ENCODE measurements at regions not wholly inside any gene's neighbourhood (a gene's known extent, or its start where the extent isn't known, plus 50 kb on each side); places are given as distances from the start of the nearest gene placed in this dataset.

DNA sequence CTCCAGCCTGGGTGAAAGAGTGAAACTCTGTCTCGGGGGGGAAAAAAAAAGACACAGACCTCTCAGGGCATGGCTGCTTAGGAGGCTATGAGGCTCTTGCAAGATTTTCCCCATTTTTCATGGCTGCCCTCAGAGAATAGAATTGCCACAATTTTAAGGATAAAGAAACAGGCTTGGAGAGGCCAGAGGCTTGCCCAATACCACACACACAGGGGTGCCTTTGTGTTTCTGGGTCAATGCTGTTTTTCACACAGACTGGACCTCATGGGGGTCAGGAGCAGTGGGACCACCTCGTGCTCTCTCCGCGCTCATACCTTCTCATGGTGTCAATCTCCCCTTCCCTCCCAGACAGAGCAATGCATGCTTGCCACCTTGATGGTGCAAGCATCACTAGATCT is 65.4 kb upstream of the ST3GAL5 start:
- TF ChIP-seq, protein P1, sequence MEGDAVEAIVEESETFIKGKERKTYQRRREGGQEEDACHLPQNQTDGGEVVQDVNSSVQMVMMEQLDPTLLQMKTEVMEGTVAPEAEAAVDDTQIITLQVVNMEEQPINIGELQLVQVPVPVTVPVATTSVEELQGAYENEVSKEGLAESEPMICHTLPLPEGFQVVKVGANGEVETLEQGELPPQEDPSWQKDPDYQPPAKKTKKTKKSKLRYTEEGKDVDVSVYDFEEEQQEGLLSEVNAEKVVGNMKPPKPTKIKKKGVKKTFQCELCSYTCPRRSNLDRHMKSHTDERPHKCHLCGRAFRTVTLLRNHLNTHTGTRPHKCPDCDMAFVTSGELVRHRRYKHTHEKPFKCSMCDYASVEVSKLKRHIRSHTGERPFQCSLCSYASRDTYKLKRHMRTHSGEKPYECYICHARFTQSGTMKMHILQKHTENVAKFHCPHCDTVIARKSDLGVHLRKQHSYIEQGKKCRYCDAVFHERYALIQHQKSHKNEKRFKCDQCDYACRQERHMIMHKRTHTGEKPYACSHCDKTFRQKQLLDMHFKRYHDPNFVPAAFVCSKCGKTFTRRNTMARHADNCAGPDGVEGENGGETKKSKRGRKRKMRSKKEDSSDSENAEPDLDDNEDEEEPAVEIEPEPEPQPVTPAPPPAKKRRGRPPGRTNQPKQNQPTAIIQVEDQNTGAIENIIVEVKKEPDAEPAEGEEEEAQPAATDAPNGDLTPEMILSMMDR (IDR thresholded peaks at IDR 0.05): no peak
- TF ChIP-seq POLR2AphosphoS5 (IDR thresholded peaks at IDR 0.05): no peak
- peak in 1 of 4 donors; percentile 29 for TF ChIP-seq POLR2A (IDR thresholded peaks at IDR 0.05)

Measured in upper lobe of left lung (tissue), 4 donors.